ENCODE measurements at regions not wholly inside any gene's neighbourhood (a gene's known extent, or its start where the extent isn't known, plus 50 kb on each side); places are given as distances from the start of the nearest gene placed in this dataset.

GRCh38 chr1:195064358-195064757 is 1543.9 kb downstream of the KCNT2 start:
- Histone ChIP-seq H3K4me2 (ENCODE audit: insufficient read depth, low read length) (no peak overlapping the region), H3K4me3 (ENCODE audit: insufficient read depth, low read length) (no peak overlapping the region), H3K9me3 (ENCODE audit: low read depth, low read length) (no peaks in the 10 kb centered on the region), H2AFZ (ENCODE audit: low read length) (no peak overlapping the region), H3K27me3 (ENCODE audit: insufficient read depth, low read length) (no peaks in the 10 kb centered on the region), H4K20me1 (ENCODE audit: insufficient read depth, low read length) (no peaks in the 10 kb centered on the region), H3K27ac (ENCODE audit: low read depth, low read length) (no peak overlapping the region), H3K79me2 (ENCODE audit: insufficient read depth, low read length) (no peaks in the 10 kb centered on the region), H3K36me3 (ENCODE audit: insufficient read depth, low read length) (no peaks in the 10 kb centered on the region), H3K4me1 (ENCODE audit: insufficient read depth, low read length) (no peaks in the 10 kb centered on the region)
- TF ChIP-seq CTCF (IDR thresholded peaks at IDR 0.05; ENCODE audit: extremely low read depth, low read depth, low read length), result no peak
- DNase-seq (ENCODE audit: insufficient read length, low spot score, missing footprints), result no peak

GRCh38 chr1:195054217-195054687 is 1554.0 kb downstream of the KCNT2 start:
- DNase-seq (ENCODE audit: insufficient read length, low spot score, missing footprints), result no peak
- no peak overlapping the region for H2AFZ ChIP-seq (ENCODE audit: low read length)
- H3K27me3 ChIP-seq (ENCODE audit: insufficient read depth, low read length), result no peaks in the 10 kb centered on the region
- no peak overlapping the region for H3K4me2 ChIP-seq (ENCODE audit: insufficient read depth, low read length)
- no peaks in the 10 kb centered on the region for H3K36me3 ChIP-seq (ENCODE audit: insufficient read depth, low read length)
- H3K79me2 ChIP-seq (ENCODE audit: insufficient read depth, low read length), result no peaks in the 10 kb centered on the region
- H3K9me3 ChIP-seq (ENCODE audit: low read depth, low read length), result no peaks in the 10 kb centered on the region
- H3K4me1 ChIP-seq (ENCODE audit: insufficient read depth, low read length), result no peaks in the 10 kb centered on the region
- H4K20me1 ChIP-seq (ENCODE audit: insufficient read depth, low read length), result no peaks in the 10 kb centered on the region
- no peak overlapping the region for H3K4me3 ChIP-seq (ENCODE audit: insufficient read depth, low read length)
- no peak for TF ChIP-seq CTCF (IDR thresholded peaks at IDR 0.05; ENCODE audit: extremely low read depth, low read depth, low read length)
- H3K27ac ChIP-seq (ENCODE audit: low read depth, low read length), result no peak overlapping the region

- H3K36me3 ChIP-seq (ENCODE audit: insufficient read depth, low read length), result no peaks in the 10 kb centered on the region
- DNase-seq (ENCODE audit: insufficient read length, low spot score, missing footprints), result no peak
- H3K9me3 ChIP-seq (ENCODE audit: low read depth, low read length), result peaks cover 2% of the 10 kb centered on the region
- H3K27me3 ChIP-seq (ENCODE audit: insufficient read depth, low read length), result no peaks in the 10 kb centered on the region
- H4K20me1 ChIP-seq (ENCODE audit: insufficient read depth, low read length), result no peaks in the 10 kb centered on the region
- H3K27ac ChIP-seq (ENCODE audit: low read depth, low read length), result no peak overlapping the region
- H3K4me3 ChIP-seq (ENCODE audit: insufficient read depth, low read length), result no peak overlapping the region
- H3K79me2 ChIP-seq (ENCODE audit: insufficient read depth, low read length), result no peaks in the 10 kb centered on the region
- no peak for TF ChIP-seq CTCF (IDR thresholded peaks at IDR 0.05; ENCODE audit: extremely low read depth, low read depth, low read length)
- no peak overlapping the region for H2AFZ ChIP-seq (ENCODE audit: low read length)
- H3K4me1 ChIP-seq (ENCODE audit: insufficient read depth, low read length), result no peaks in the 10 kb centered on the region
- H3K4me2 ChIP-seq (ENCODE audit: insufficient read depth, low read length), result no peak overlapping the region
These were observed 1554.8 kb downstream of the KCNT2 start for GRCh38 chr1:195053478-195053877.

GRCh38 chr1:195047772-195048171 is 1560.5 kb downstream of the KCNT2 start:
- TF ChIP-seq CTCF (IDR thresholded peaks at IDR 0.05; ENCODE audit: extremely low read depth, low read depth, low read length), result no peak

More at GRCh38 chr1:195047772-195048171, 1560.5 kb downstream of the KCNT2 start:
- no peak overlapping the region for H3K4me3 ChIP-seq (ENCODE audit: insufficient read depth, low read length)
- no peak overlapping the region for H3K4me2 ChIP-seq (ENCODE audit: insufficient read depth, low read length)
- H3K9me3 ChIP-seq (ENCODE audit: low read depth, low read length), result peaks cover 5% of the 10 kb centered on the region
- no peak for DNase-seq (ENCODE audit: insufficient read length, low spot score, missing footprints)
- H3K36me3 ChIP-seq (ENCODE audit: insufficient read depth, low read length), result no peaks in the 10 kb centered on the region
- H3K79me2 ChIP-seq (ENCODE audit: insufficient read depth, low read length), result no peaks in the 10 kb centered on the region
- H4K20me1 ChIP-seq (ENCODE audit: insufficient read depth, low read length), result no peaks in the 10 kb centered on the region
- H3K27me3 ChIP-seq (ENCODE audit: insufficient read depth, low read length), result no peaks in the 10 kb centered on the region
- H3K27ac ChIP-seq (ENCODE audit: low read depth, low read length), result no peak overlapping the region
- no peaks in the 10 kb centered on the region for H3K4me1 ChIP-seq (ENCODE audit: insufficient read depth, low read length)
- H2AFZ ChIP-seq (ENCODE audit: low read length), result no peak overlapping the region

All from osteoblast (primary cell).